Stimulated activated CD4-positive, alpha-beta T cell treated with anti-CD3 and anti-CD28 coated beads, Interleukin-4, amount 100 ng/mL, for 48 hours (primary cell): ENCODE measurements at regions not wholly inside any gene's neighbourhood (a gene's known extent, or its start where the extent isn't known, plus 50 kb on each side); places are given as distances from the start of the nearest gene placed in this dataset.

ENCODE experiments used
- DNase-seq, 2 donors: peaks; one replicate each; pipeline ENCODE4 v3.0.0-alpha.2; 2020; ENCODE audit warnings: low read depth in 2 of 2

DNA sequence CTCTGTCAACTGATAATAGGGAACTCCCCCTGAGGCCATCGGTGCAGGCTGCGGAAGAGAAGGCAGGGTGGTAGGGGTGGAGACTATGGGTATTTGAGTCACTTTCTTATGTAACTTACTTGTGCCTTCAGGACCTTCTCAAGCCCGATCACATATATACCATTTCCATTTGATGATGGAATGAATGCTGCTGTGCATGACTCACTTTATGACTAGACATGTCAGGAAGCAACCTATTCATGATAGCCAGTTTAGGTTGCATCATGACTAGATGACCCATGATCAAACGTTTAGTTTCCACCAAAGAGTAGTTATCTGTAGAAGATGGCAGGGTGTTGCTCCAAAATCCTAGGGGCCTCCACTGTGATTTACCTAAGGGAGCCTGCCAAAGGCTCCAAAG, 435.5 kb downstream of the DTHD1 start:
- DNase-seq, result no peak

DNA sequence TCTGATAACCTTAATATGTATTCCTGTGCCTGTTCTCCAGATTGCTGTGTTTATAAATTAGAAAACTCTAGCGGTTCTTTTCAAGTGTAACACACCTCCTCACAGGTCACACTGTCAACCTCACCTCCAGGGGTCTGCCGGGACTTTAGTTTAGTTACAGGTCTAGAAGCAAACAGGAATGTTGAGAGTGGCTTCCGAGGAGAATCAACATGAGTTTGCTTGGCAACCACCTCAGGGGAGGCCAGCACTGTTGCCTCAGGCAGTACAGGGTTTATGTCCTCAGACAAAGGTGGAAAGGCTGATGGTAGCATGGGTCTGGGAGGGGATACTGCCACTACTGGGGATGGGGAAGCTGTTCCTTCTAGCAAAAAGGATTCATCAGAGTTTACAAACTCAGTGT, 438.0 kb downstream of the DTHD1 start:
- DNase-seq, result no peak

- no peak for DNase-seq
Observed at GRCh38 chr4:36722986-36723385, 441.6 kb downstream of the DTHD1 start.

- DNase-seq, result no peak
Observed at GRCh38 chr4:36734334-36734733, 452.9 kb downstream of the DTHD1 start.

- DNase-seq, result no peak
Observed at GRCh38 chr4:36737691-36738090, 456.3 kb downstream of the DTHD1 start.

DNA sequence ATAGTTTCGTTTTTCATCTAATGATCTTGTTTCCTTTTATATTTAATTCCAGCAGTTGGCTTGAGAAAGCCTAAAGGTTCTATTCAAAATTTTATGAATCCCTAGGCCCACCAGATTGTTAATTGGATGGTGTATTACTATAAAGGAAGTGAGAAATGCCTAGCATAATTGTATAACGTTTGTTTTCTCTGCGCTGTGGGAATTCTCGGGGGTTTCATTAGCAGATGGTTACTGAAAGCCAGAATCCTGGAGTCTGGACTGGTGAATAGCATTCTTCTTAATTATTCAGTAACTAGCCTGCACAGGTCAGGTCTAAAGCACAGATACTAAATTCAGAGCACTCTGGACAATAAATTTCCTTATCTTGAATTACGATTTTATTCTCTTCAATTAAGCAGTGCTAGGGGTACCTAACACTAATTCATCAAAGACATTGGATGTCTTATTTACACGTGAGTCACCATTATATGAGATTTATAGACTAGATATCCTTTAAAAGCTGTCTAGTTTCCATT, 459.4 kb downstream of the DTHD1 start:
- DNase-seq, result no peak

- no peak for DNase-seq
Observed at GRCh38 chr4:36747277-36748129, 466.1 kb downstream of the DTHD1 start.

DNA sequence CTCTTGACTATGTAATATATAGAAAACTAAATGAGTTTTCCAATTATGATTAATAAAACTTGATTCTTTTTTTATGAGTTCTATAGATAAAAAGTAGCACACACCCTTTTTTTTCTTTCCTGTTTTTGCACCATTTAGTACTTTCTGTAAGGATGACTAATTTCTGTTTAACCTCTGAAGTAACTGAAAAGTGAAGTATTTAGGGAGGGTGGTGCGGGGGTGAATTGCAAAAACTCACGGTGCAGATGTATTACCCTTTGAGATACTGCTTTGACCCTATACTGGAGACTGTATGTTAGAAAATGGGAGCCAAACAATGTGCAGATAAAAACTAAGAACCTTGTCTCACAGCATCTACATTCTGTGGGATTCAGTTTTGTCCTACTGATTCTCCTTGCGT, 471.6 kb downstream of the DTHD1 start:
- no peak for DNase-seq

- no peak for DNase-seq
Observed at GRCh38 chr4:36757580-36758311, 476.3 kb downstream of the DTHD1 start.

- DNase-seq, result no peak
Observed at GRCh38 chr4:36758312-36759178, 477.1 kb downstream of the DTHD1 start.

DNA sequence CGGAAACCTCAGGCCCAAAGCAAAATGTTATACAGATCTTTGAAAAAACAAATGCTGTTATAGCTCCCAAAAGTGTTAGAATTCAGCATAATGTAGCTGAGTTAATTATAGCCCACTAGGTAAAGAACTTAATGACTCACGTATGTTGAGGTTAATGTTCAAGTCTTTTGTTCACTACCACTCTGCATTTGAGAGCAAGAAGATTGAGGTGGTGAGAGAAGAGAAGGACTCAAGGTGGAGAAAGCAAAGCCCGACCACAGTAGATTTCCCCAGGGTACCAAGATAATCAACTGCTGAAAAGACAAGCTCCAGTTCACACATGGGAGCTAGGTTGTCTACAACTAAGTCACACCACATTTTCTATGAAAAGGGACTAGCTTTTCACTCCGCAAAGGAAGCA, 480.2 kb downstream of the DTHD1 start:
- DNase-seq, result no peak

- no peak for DNase-seq
Observed at GRCh38 chr4:36763814-36764213, 480.7 kb upstream of the NWD2 start.

DNA sequence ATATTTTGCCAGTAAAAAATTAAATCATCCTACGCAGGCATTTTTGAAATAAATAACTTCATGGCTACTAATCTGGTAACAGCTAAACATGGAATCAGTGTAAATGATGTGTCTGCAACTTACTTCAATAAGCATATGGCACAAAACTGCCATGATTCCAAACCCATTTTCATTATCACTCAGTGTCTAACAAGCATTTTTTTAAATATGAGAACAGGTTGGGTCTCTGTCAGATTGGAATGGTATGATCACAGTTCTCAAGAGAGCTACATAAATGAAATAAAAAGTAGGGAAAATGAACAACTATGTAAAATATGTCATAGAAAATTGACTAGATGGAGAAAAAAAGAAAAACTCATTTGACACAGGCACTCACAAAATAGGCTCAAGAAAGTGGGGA, 476.9 kb upstream of the NWD2 start:
- no peak for DNase-seq

DNA sequence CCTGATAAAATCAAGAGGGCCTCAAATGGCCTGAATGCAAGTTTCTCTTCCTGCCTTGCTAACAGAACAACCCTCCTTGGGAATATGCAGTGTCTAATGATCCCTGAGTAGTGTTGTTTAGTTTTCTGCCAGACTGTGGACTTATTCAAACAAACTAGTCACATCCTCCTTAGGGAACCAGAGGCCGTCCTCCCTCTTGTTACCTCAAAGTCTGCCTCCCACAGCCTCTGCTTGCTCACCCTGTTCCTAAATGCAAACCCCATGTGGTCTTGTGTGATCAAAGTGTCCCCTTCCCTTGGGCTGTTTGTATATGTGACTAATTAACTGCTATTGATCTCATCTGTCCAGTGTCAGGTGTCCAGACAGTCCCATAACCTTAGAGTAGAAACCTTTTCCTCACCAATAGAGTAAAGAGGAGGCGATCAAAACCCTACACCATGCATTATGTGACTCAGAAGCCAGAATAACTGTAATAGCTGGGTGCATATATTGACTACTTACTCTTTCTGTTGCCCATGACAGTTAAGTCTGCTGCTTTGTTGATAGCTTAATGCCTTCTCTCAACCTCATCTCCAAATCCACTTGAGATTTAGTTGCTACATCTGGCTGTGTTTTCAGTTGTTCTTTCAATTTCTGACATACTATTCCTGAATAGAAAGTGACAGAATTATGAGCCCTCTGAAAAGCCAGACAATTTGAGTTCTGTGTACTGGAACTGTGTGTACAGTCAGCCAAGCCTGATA, 473.0 kb upstream of the NWD2 start:
- DNase-seq, result no peak

GRCh38 chr4:36772154-36772516, 472.4 kb upstream of the NWD2 start:
- no peak for DNase-seq

DNA sequence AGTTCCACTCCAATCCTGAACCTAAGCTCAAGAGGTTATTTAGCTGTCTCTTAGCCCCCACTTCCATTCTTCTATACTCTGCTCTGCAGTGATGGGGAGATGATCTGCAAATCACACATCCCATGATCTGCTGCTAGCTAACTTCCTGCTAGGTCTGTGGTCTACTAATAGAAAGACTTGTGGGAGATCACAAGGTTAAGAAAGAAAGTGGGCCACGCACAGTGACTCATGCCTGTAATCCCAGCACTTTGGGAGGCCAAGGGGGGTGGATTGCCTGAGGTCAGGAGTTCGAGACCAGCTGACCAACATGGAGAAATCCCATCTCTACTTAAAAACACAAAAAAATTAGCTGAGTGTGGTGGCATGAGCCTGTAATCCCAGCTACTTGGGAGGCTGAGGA, 471.1 kb upstream of the NWD2 start:
- no peak for DNase-seq

DNA sequence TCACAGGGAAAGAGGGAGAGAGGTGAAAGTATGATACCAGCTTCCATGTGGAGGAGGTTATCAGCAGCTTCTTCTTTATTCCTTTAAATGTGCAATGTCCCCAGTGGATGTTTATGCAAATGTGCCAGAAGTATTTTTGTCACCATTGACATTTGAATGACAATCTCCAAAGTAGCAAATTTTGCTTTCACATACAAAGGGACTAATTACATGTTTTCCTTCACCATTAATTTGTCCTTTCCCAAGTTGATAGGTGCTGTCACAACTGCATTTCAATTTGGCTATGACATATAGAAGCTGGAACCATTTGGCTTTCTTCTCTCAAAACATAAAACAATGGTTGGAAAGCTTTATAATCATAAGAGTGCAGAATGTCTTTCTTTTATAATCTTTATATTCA, 469.0 kb upstream of the NWD2 start:
- no peak for DNase-seq

DNA sequence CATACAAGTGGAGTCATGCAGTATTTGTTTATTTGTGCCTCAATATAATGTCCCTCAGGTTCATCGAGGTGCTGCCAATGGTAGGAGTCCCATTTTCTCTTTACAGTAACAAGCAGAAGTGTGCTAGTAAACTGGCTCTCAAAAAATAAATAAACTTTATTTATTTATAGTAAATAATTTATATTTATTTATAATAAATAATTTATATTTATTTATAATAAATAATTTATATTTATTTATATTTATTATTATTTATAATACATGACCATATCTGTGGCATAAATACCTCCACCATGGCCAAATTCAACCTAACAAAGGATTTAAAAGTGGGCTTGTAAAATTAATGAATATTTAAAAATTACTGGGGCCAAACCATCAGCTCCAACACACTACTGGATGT, 464.9 kb upstream of the NWD2 start:
- DNase-seq, result no peak

DNA sequence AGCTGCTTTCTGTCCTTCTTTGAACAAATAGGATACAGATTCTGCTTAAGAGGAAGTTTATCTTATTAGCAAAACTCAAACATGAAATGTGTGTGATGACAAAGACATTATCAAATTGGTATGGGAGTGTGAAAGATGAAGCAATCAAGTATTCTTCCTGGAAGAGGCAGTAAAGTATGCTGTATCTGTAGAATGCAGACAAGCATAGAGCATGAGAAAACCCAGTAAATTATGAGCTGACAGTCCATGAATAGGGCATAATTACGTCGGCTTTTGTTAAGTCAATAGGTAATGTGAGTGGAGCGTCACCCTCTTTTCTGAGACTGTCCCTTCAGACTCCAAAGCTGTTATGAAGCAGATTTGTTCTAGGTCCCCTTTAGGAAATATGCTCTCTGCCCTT, 458.6 kb upstream of the NWD2 start:
- no peak for DNase-seq

DNA sequence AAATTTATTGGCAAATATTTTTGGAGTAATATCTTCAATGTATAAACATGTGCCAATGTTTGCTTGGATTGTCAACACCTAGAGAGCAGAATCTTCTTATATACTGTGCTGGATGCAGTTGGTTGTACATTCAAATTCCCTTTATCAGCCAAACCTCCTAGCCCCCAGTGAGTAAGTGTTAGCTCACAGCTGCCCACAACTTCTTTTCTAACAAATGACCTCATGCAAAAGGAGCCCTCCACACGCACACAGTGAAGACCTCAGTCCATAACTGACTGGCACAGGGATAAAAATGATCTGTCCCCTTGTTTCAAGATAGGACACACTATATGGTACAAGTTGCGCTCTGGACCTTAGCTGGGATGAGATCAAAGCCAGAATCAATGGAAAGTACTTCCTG, 458.0 kb upstream of the NWD2 start:
- no peak for DNase-seq

DNA sequence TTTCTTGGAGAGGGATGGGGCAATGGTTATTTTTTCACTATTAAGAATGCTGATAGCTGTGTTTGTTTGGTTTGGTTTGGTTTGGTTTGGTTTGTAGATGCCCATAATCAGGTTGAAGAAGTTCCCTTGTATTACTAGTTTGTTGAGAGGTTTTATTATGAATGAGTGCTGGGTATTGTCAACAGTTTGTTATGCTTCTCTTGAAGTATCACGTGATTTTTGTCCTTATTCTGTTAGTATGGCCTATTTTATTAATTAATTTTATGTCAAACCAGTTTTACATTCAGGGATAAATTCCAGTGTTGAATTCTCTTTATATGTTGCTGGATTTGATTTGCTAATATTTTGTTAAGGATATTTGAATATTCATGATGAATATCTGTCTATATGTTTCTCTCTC, 449.8 kb upstream of the NWD2 start:
- DNase-seq, result no peak

GRCh38 chr4:36812149-36812548, 432.4 kb upstream of the NWD2 start:
- no peak for DNase-seq
